A673 (cell line): ENCODE measurements at regions not wholly inside any gene's neighbourhood (a gene's known extent, or its start where the extent isn't known, plus 50 kb on each side); places are given as distances from the start of the nearest gene placed in this dataset.

Source experiments
- BruUV-seq: library from RNA; stranded (reverse); fragments of 400-500 nt; replicated peaks from 2 replicates; lab custom pipeline; 2021; lab: Mats Ljungman, UMichigan
- CTCF ChIA-PET: fragments of 300-600 bp; sonication (Branson Sonifier 250); formaldehyde crosslinking; loops from one replicate; lab custom pipeline; 2022; ENCODE audit warnings: antibody characterized with exemption; lab: Charles Lee
- POLR2A ChIA-PET: fragments of 300-600 bp; sonication (Branson Sonifier 250); formaldehyde crosslinking; loops from one replicate; lab custom pipeline; 2022; ENCODE audit warnings: antibody characterized with exemption; ENCODE audit not compliant: low non-redundant PET; lab: Charles Lee
- DNase-seq: peaks from one replicate; pipeline ENCODE4 v3.0.0-alpha.2; 2015; ENCODE audit warnings: low spot score
- H3K27ac ChIP-seq: fragments of 200-600 bp; sonication (generic); 2 replicates; pipeline ENCODE4 v1.5.1; 2016; ENCODE audit warnings: mixed run types, low read depth, mild to moderate bottlenecking, mixed read lengths, antibody characterized with exemption, low read length; ENCODE audit not compliant: poor library complexity, severe bottlenecking
- H3K27me3 ChIP-seq: fragments of 200-600 bp; sonication (generic); replicated peaks from 2 replicates; pipeline ENCODE4 v1.6.1; 2017; ENCODE audit warnings: mixed run types, low read depth, mild to moderate bottlenecking, mixed read lengths, antibody characterized with exemption, low read length; ENCODE audit not compliant: insufficient read depth, poor library complexity
- H3K36me3 ChIP-seq: fragments of 200-600 bp; sonication (generic); 2 replicates; pipeline ENCODE4 v1.6.1; 2016; ENCODE audit warnings: mixed run types, mild to moderate bottlenecking, mixed read lengths, antibody characterized with exemption, low read length; ENCODE audit not compliant: insufficient read depth, poor library complexity, severe bottlenecking
- H3K4me1 ChIP-seq: fragments of 200-600 bp; sonication (generic); 2 replicates; pipeline ENCODE4 v1.6.1; 2017; ENCODE audit warnings: mixed run types, mild to moderate bottlenecking, mixed read lengths, antibody characterized with exemption, low read length; ENCODE audit not compliant: insufficient read depth, poor library complexity, severe bottlenecking
- H3K4me3 ChIP-seq: fragments of 200-600 bp; sonication (generic); 2 replicates; pipeline ENCODE4 v1.5.1; 2016; ENCODE audit warnings: low read depth, mixed run types, mild to moderate bottlenecking, mixed read lengths, low read length; ENCODE audit not compliant: poor library complexity, severe bottlenecking
- H3K9me3 ChIP-seq: fragments of 200-600 bp; sonication (generic); 2 replicates; pipeline ENCODE4 v1.6.1; 2016; ENCODE audit warnings: mixed run types, low read depth, mild to moderate bottlenecking, mixed read lengths, antibody characterized with exemption, low read length; ENCODE audit not compliant: poor library complexity, severe bottlenecking
- EZH2 ChIP-seq: fragments of 200-600 bp; sonication (generic); IDR thresholded peaks from 2 replicates; pipeline ENCODE4 v1.6.1; 2017; ENCODE audit warnings: borderline replicate concordance, low read depth, mild to moderate bottlenecking, mixed read lengths, antibody characterized with exemption, low read length; ENCODE audit not compliant: poor library complexity, severe bottlenecking
- intact Hi-C: fragments of 100-400 bp; cut with micrococcal nuclease; formaldehyde crosslinking; loops from one replicate; pipeline ENCODE4 v1.10.0; 2022; ENCODE audit not compliant: unreplicated experiment
- TF ChIP-seq, protein P1 (sequence below): fragments of 300-800, 200-600 bp; sonication (generic); conservative IDR thresholded peaks from 2 replicates; pipeline ENCODE4 v1.5.1; 2017; ENCODE audit warnings: low read depth, mild to moderate bottlenecking, antibody characterized with exemption, low read length, moderate library complexity, mixed read lengths

DNA sequence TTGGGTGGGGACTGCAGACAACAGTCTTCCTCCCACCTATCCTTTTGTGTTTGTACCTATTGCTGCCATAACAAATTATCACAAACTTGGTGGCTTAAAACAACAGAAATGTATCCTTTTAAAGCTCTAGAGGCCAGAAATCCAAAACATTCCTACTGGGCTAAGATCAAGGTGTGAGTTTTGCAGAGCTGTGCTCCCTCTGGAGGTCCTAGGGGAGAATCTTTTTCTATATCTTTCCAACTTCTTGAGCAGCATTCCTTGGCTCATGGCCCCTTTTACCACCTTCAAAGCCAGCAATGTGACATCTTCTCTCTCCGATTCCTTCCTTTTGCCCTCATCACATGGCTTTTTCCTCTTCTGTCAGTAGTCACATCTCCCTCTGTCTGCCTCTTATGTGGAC is 190.6 kb downstream of the TTC8 start:
- no peak for DNase-seq
- Histone ChIP-seq H3K9me3 (no peaks in the 10 kb centered on the region), H3K4me1 (no peaks in the 10 kb centered on the region), H3K27me3 (no peaks in the 10 kb centered on the region), H3K36me3 (no peaks in the 10 kb centered on the region), H3K27ac (no peak overlapping the region), H3K4me3 (no peak overlapping the region)
- CTCF ChIA-PET, result no interaction called here
- POLR2A ChIA-PET, result no interaction called here
- TF ChIP-seq EZH2, result no peak
- TF ChIP-seq, protein P1, sequence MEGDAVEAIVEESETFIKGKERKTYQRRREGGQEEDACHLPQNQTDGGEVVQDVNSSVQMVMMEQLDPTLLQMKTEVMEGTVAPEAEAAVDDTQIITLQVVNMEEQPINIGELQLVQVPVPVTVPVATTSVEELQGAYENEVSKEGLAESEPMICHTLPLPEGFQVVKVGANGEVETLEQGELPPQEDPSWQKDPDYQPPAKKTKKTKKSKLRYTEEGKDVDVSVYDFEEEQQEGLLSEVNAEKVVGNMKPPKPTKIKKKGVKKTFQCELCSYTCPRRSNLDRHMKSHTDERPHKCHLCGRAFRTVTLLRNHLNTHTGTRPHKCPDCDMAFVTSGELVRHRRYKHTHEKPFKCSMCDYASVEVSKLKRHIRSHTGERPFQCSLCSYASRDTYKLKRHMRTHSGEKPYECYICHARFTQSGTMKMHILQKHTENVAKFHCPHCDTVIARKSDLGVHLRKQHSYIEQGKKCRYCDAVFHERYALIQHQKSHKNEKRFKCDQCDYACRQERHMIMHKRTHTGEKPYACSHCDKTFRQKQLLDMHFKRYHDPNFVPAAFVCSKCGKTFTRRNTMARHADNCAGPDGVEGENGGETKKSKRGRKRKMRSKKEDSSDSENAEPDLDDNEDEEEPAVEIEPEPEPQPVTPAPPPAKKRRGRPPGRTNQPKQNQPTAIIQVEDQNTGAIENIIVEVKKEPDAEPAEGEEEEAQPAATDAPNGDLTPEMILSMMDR, result 0 out of 2 replicates have a peak, but pooled peaks have one; percentile 11
- intact Hi-C loops, result no loop called here
- no TSS peak for BruUV-seq

DNA sequence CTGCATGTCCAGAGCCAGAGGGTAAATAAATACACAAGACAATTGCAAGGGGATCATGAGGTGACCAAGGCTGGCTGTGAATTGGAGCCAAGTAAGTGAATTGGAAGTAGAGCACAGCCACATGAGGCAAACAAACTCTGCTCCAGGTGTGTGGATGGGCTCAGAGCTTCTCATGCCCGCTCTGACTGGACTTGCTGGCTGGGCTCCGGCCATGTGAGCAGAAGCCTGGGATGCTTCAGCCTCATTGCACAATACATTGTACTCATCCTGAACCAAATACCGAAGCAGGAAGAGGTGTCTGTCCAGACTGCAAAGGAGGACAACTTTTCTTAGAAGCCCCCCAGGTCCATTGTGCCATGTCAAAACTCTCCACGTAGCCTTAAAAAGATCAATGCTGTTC is 193.0 kb downstream of the TTC8 start:
- intact Hi-C loops, result no loop called here
- ChIA-PET CTCF (no interaction called here), POLR2A (no interaction called here)
- H3K4me1 ChIP-seq, result no peaks in the 10 kb centered on the region
- H3K36me3 ChIP-seq, result no peaks in the 10 kb centered on the region
- no peak for DNase-seq
- no peaks in the 10 kb centered on the region for H3K27me3 ChIP-seq
- BruUV-seq, result no TSS peak
- H3K9me3 ChIP-seq, result no peaks in the 10 kb centered on the region
- TF ChIP-seq, protein P1, result no peak
- no peak overlapping the region for H3K27ac ChIP-seq
- no peak overlapping the region for H3K4me3 ChIP-seq

DNA sequence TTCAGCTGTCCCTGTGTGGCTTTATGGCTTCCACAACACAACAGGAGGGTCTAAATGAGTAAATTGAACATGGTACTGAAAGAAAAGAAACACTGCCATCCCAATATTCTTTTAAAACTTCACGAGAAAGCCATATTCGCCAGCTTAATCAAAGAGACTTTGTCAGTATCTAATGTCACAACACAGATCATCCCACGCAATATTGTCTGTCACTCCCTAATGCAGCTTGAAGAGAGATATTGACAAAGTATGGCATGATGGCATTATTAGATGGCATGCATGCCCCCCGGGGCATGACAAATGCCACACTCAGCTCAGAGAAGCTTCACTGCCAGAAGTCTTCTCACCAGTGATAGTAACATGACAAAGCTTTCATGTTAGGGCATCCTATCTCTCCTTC is 197.8 kb downstream of the TTC8 start:
- DNase-seq, result no peak
- Histone ChIP-seq H3K4me3 (no peak overlapping the region), H3K4me1 (no peaks in the 10 kb centered on the region), H3K27me3 (peaks cover 5% of the 10 kb centered on the region), H3K36me3 (no peaks in the 10 kb centered on the region), H3K9me3 (no peaks in the 10 kb centered on the region), H3K27ac (no peak overlapping the region)
- POLR2A ChIA-PET, result no interaction called here
- CTCF ChIA-PET, result no interaction called here
- intact Hi-C loops, result no loop called here
- TF ChIP-seq EZH2, result no peak
- TF ChIP-seq, protein P1, result no peak
- no TSS peak for BruUV-seq
